ENCODE measurements at regions not wholly inside any gene's neighbourhood (a gene's known extent, or its start where the extent isn't known, plus 50 kb on each side); places are given as distances from the start of the nearest gene placed in this dataset.

DNA sequence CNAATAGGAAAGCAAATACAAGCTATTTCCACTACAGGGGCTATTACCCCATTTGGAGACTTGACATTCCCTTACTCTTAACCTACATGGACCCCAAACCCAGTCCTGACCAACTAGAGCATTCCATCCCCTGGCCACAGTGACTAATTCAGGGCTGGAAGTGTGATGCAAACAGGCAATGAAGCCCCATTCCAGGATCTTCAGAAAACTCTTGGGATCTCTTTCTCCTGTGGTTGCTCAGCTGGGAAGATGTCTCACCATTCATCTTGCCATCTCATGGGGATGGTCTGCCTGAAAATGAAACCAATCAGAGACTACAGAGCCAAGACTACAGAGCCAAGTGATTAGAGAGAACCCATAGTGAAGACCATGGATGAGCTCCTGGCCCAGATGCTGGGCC lies 206.2 kb downstream of the ZNF365 start:
- TF ChIP-seq, protein P1, sequence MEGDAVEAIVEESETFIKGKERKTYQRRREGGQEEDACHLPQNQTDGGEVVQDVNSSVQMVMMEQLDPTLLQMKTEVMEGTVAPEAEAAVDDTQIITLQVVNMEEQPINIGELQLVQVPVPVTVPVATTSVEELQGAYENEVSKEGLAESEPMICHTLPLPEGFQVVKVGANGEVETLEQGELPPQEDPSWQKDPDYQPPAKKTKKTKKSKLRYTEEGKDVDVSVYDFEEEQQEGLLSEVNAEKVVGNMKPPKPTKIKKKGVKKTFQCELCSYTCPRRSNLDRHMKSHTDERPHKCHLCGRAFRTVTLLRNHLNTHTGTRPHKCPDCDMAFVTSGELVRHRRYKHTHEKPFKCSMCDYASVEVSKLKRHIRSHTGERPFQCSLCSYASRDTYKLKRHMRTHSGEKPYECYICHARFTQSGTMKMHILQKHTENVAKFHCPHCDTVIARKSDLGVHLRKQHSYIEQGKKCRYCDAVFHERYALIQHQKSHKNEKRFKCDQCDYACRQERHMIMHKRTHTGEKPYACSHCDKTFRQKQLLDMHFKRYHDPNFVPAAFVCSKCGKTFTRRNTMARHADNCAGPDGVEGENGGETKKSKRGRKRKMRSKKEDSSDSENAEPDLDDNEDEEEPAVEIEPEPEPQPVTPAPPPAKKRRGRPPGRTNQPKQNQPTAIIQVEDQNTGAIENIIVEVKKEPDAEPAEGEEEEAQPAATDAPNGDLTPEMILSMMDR (IDR thresholded peaks at IDR 0.05) = no peak
- no peak for TF ChIP-seq POLR2A (IDR thresholded peaks at IDR 0.05)

Data from right lobe of liver (tissue), 4 donors.